WTC11 (cell line): ENCODE measurements at regions not wholly inside any gene's neighbourhood (a gene's known extent, or its start where the extent isn't known, plus 50 kb on each side); places are given as distances from the start of the nearest gene placed in this dataset.

ENCODE experiments used
- ATAC-seq: fragments of 200-7000 bp; cut with Tn5 transposase; 2 replicates; pipeline ENCODE4 v1.10.0; 2021; ENCODE audit warnings: mild to moderate bottlenecking, moderate library complexity
- CTCF ChIA-PET: fragments of 300-600 bp; sonication (Branson Sonifier 250); formaldehyde crosslinking; loops from one replicate; lab custom pipeline; 2021; ENCODE audit warnings: antibody characterized with exemption; lab: Charles Lee
- POLR2A ChIA-PET: fragments of 350-600 bp; sonication (Branson Sonifier 250); formaldehyde crosslinking; loops from one replicate; lab custom pipeline; 2021; ENCODE audit warnings: antibody characterized with exemption; lab: Charles Lee
- DNase-seq: peaks from one replicate; pipeline ENCODE4 v3.0.0; 2021; ENCODE audit warnings: low spot score
- H3K27ac Mint-ChIP-seq: 2 replicates; pipeline ENCODE4 v1.8.0; 2021; ENCODE audit warnings: mixed read lengths
- H3K27me3 Mint-ChIP-seq: 2 replicates; pipeline ENCODE4 v1.8.0; 2021; ENCODE audit warnings: low read depth, mild to moderate bottlenecking, moderate library complexity, mixed read lengths
- H3K36me3 Mint-ChIP-seq: 2 replicates; pipeline ENCODE4 v1.8.0; 2021; ENCODE audit warnings: mixed read lengths
- H3K4me1 Mint-ChIP-seq: 2 replicates; pipeline ENCODE4 v1.8.0; 2022; ENCODE audit warnings: mixed read lengths
- H3K4me3 Mint-ChIP-seq: 2 replicates; pipeline ENCODE4 v1.8.0; 2021; ENCODE audit warnings: mild to moderate bottlenecking, moderate library complexity, mixed read lengths
- H3K9me3 Mint-ChIP-seq: 2 replicates; pipeline ENCODE4 v1.8.0; 2021; ENCODE audit warnings: mixed read lengths
- ATF1 ChIP-seq: sonication (generic); formaldehyde crosslinking; IDR thresholded peaks from 2 replicates; pipeline ENCODE4 v1.8.1; 2023; ENCODE audit warnings: mild to moderate bottlenecking, moderate library complexity, missing genetic modification reagents
- CREB1 ChIP-seq: sonication (generic); formaldehyde crosslinking; IDR thresholded peaks from 2 replicates; pipeline ENCODE4 v1.8.0; 2023; ENCODE audit warnings: mild to moderate bottlenecking, missing genetic modification reagents
- ETV6 ChIP-seq: sonication (generic); formaldehyde crosslinking; IDR thresholded peaks from 2 replicates; pipeline ENCODE4 v1.8.1; 2022; ENCODE audit warnings: mild to moderate bottlenecking, missing genetic modification reagents
- IRF2 ChIP-seq: sonication (generic); formaldehyde crosslinking; IDR thresholded peaks from 2 replicates; pipeline ENCODE4 v1.8.0; 2022; ENCODE audit warnings: low read depth, missing genetic modification reagents, borderline replicate concordance
- JUN ChIP-seq: sonication (generic); formaldehyde crosslinking; IDR thresholded peaks from 2 replicates; pipeline ENCODE4 v1.8.0; 2023; ENCODE audit warnings: mild to moderate bottlenecking, missing genetic modification reagents
- KAT7 ChIP-seq: sonication (generic); formaldehyde crosslinking; IDR thresholded peaks from 2 replicates; pipeline ENCODE4 v1.8.1; 2023; ENCODE audit warnings: missing genetic modification reagents, mild to moderate bottlenecking, borderline replicate concordance
- MXD4 ChIP-seq: fragments of 250-450 bp; sonication (Bioruptor Pico); IDR thresholded peaks from 2 replicates; pipeline ENCODE4 v1.8.0; 2021; ENCODE audit warnings: mild to moderate bottlenecking, moderate library complexity, borderline replicate concordance
- NFYB ChIP-seq: sonication (generic); formaldehyde crosslinking; conservative IDR thresholded peaks from 2 replicates; pipeline ENCODE4 v1.8.0; 2022; ENCODE audit warnings: low read depth, missing genetic modification reagents
- PREB ChIP-seq: sonication (generic); formaldehyde crosslinking; IDR thresholded peaks from 2 replicates; pipeline ENCODE4 v1.8.1; 2022; ENCODE audit warnings: mild to moderate bottlenecking, missing genetic modification reagents, moderate library complexity, borderline replicate concordance
- TEAD1 ChIP-seq: sonication (generic); formaldehyde crosslinking; IDR thresholded peaks from 2 replicates; pipeline ENCODE4 v1.8.0; 2022; ENCODE audit warnings: mild to moderate bottlenecking, missing genetic modification reagents
- ZNF263 ChIP-seq: sonication (generic); formaldehyde crosslinking; IDR thresholded peaks from 2 replicates; pipeline ENCODE4 v1.8.1; 2022; ENCODE audit warnings: low read depth, mild to moderate bottlenecking, moderate library complexity, missing genetic modification reagents
- ZNF317 ChIP-seq: sonication (generic); formaldehyde crosslinking; IDR thresholded peaks from 2 replicates; pipeline ENCODE4 v1.8.1; 2023; ENCODE audit warnings: low read depth, mild to moderate bottlenecking, moderate library complexity, missing genetic modification reagents, borderline replicate concordance
- ZNF396 ChIP-seq: fragments of 250-450 bp; sonication (Bioruptor Pico); IDR thresholded peaks from 2 replicates; pipeline ENCODE4 v1.8.0; 2021; ENCODE audit warnings: mild to moderate bottlenecking, moderate library complexity, borderline replicate concordance
- ZNF512 ChIP-seq: sonication (generic); formaldehyde crosslinking; IDR thresholded peaks from 2 replicates; pipeline ENCODE4 v1.8.1; 2022; ENCODE audit warnings: missing genetic modification reagents, borderline replicate concordance
- TF ChIP-seq, protein P1 (sequence below): fragments of 250-450 bp; sonication (Bioruptor Pico); conservative IDR thresholded peaks from 2 replicates; pipeline ENCODE4 v1.9.0; 2021; ENCODE audit warnings: mild to moderate bottlenecking

GRCh38 chr21:25366116-25366515, 241.2 kb downstream of the MRPL39 start (continued):
- TF ChIP-seq ZNF512 (CRISPR knock-in tag) (no peak), ZNF396 (CRISPR knock-in tag) (no peak), ZNF317 (CRISPR knock-in tag) (no peak), JUN (no peak), ATF1 (CRISPR knock-in tag) (no peak), NFYB (CRISPR knock-in tag) (no peak), CREB1 (no peak)
- TF ChIP-seq, all 79 proteins: peak for 0

DNA sequence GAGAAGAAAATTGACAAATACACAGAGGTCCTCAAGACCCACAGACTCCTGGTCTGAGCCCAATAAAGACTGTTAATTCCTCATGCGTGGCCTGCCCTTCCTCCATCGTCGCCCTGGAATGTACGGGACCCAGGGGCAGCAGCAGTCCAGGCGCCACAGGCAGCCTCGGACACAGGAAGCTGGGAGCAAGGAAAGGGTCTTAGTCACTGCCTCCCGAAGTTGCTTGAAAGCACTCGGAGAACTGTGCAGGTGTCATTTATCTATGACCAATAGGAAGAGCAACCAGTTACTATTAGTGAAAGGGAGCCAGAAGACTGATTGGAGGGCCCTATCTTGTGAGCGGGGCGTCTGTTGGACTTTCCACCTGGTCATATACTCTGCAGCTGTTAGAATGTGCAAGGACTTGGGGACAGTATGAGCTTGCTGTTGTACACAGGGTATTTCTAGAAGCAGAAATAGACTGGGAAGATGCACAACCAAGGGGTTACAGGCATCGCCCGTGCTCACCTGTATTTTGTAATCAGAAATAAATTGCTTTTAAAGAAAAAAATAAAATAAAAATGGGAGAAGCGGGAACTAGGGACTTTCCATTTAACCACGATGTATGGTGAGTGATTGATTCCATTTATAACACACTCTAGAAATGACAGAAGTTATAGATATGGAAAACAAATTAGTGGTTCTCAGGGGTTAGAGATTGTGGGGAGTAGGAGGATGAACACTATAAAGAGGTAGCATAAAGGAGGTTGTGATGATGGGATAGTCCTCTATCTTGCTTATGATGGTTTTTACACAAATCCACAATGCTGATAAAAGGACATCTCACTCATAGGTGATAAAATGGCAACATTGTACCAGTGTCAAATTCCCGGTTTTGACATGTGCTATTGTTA, 244.7 kb downstream of the MRPL39 start:
- Mint-ChIP-seq H3K4me3 (no peak overlapping the region), H3K36me3 (peaks cover 3% of the 10 kb centered on the region; the same call in 1 of the 2 replicates), H3K27me3 (no peaks in the 10 kb centered on the region), H3K27ac (no peak overlapping the region), H3K9me3 (peaks cover 9% of the 10 kb centered on the region), H3K4me1 (peaks cover 3% of the 10 kb centered on the region; the same call in 1 of the 2 replicates)
- CTCF ChIA-PET = no interaction called here
- ATAC-seq (no peak), DNase-seq (no peak)
- TF ChIP-seq TEAD1 = no peak
- POLR2A ChIA-PET = no interaction called here

GRCh38 chr21:25361765-25362164, 245.5 kb downstream of the MRPL39 start:
- Mint-ChIP-seq H3K4me1 (peaks cover 8% of the 10 kb centered on the region), H3K4me3 (no peak overlapping the region), H3K27ac (no peak overlapping the region), H3K27me3 (no peaks in the 10 kb centered on the region), H3K9me3 (peaks cover 18% of the 10 kb centered on the region), H3K36me3 (peaks cover 3% of the 10 kb centered on the region; the same call in 1 of the 2 replicates)
- CTCF ChIA-PET = interaction anchor here (3.1 kb wide), 1 partner anchor 11 kb away, joined by 19 read pairs; no protein-coding TSS in a partner anchor
- POLR2A ChIA-PET = no interaction called here
- ATAC-seq = no peak
- TF ChIP-seq, protein P1, sequence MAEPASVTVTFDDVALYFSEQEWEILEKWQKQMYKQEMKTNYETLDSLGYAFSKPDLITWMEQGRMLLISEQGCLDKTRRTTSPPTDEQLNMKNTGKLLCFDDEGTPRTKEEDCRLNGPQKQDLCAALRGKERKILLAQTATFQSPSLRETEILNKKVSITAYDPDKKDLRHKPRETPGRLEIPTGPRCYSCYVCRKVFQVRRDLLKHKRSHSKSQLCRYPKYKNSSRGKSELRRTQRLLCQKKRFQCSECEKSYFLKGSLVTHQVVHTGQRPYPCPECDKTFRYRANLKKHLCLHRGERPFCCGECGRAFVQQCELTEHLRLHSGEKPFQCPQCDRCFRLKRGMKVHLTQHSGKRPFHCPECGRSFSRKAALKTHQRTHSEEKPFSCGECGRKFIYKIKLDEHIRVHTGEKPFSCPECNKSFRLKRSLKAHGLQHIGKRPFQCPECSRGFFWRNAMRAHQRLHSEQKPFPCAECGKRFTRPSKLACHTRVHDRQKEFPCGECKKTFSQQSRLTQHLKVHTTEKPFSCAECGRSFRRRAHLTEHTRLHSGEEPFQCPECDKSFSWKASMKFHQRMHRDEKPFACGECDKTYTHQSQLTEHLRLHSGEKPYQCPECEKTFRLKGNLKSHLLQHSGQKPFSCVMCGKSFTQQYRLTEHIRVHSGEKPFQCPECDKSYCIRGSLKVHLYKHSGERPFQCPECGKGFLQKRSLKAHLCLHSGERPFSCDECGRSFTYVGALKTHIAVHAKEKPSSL (CRISPR knock-in tag) = no peak
- TF ChIP-seq PREB (CRISPR knock-in tag) (no peak), KAT7 (CRISPR knock-in tag) (no peak), MXD4 (CRISPR knock-in tag) (no peak), ETV6 (no peak)
- DNase-seq = no peak

DNA sequence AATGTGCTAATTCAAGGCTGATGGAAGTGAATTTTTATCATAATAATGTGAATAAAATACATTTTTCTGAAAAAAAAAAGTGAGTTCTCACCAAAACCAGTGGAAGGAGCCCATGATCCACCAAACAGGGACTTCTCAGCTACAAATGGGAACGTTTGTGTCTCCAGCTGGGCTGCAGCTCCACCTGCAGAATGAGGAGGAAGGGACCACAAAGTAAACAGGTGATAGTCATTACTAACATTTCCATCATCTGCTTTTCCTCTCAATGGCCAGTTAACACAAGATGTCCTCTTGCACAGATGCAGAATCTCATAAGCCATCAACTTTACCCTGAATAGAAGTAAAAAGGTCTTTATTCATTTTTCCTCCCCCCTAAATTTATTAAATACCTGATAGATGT, 246.2 kb downstream of the MRPL39 start:
- ChIA-PET CTCF (interaction anchor here (0.7 to 3.1 kb wide), 8 partner anchors 8 to 275 kb away, joined by 3 to 19 read pairs (median 4); no protein-coding TSS in a partner anchor), POLR2A (no interaction called here)
- Mint-ChIP-seq H3K27ac (no peak overlapping the region), H3K9me3 (peaks cover 18% of the 10 kb centered on the region), H3K4me3 (no peak overlapping the region), H3K4me1 (peaks cover 8% of the 10 kb centered on the region), H3K36me3 (peaks cover 3% of the 10 kb centered on the region; the same call in 1 of the 2 replicates), H3K27me3 (no peaks in the 10 kb centered on the region)
- ATAC-seq (no peak), DNase-seq (no peak)
- TF ChIP-seq ZNF263 (CRISPR knock-in tag) (no peak), IRF2 (CRISPR knock-in tag) (no peak), ZNF512 (CRISPR knock-in tag) (no peak)
